ENCODE measurements at regions not wholly inside any gene's neighbourhood (a gene's known extent, or its start where the extent isn't known, plus 50 kb on each side); places are given as distances from the start of the nearest gene placed in this dataset.
A peak's percentile ranks its signal among the peaks of the same experiment; 100 is the strongest.

DNA sequence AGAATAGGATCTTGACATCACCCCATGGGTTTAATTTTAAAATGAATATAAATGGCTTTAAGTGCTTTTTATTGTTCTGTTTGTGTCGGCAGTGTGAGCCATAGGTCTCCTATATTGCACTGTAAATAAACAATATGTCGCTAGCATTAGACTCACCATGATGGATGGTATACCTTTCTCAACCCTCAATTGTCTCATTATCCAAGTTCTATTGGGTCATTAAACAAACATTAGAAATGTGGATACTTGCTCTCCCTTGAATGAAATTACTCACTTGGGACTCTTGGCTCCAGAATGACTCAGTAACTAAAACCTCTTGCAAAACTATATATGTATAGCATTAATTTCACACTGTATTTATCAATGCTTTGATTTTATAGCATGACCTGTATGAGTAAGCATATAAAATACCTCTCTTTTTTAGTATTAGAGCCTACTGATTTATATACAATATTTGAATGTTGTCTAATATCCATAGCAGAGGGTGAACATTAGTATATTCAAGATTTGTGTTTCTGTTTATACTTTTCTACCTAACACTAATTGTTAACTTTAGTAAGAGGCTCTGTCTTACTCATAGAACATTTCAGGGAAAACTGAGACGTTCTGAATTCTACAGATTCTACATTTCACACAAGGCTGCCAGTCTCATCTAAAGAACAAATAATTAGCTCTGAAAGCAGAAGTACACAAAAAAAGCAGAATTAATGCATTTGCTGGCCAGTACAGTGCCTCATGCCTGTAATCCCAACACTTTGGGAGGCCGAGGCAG is 303.8 kb upstream of the PRR16 start:
- TF ChIP-seq CTCF (conservative IDR thresholded peaks at IDR 0.05; ENCODE audit: low read depth, low read length) (no peak), POLR2A (IDR thresholded peaks at IDR 0.05; ENCODE audit: low read depth, low read length) (no peak), MXI1 (IDR thresholded peaks at IDR 0.05; ENCODE audit: borderline replicate concordance, low read depth, low read length) (no peak), FOS (IDR thresholded peaks at IDR 0.05; ENCODE audit: low read depth, low read length) (peak; percentile 74), RAD21 (IDR thresholded peaks at IDR 0.05; ENCODE audit: low read length) (no peak), USF2 (IDR thresholded peaks at IDR 0.05; ENCODE audit: low read depth, low read length) (no peak), MAFK (IDR thresholded peaks at IDR 0.05; ENCODE audit: low read depth, low read length) (no peak), RCOR1 (IDR thresholded peaks at IDR 0.05; ENCODE audit: insufficient replicate concordance, low read length) (no peak), MAZ (IDR thresholded peaks at IDR 0.05; ENCODE audit: borderline replicate concordance, low read depth, low read length) (no peak), CEBPB (IDR thresholded peaks at IDR 0.05; ENCODE audit: low read depth, low read length) (peak; percentile 85), SMC3 (IDR thresholded peaks at IDR 0.05; ENCODE audit: low read depth, low read length) (no peak)
- TF ChIP-seq, protein P1, sequence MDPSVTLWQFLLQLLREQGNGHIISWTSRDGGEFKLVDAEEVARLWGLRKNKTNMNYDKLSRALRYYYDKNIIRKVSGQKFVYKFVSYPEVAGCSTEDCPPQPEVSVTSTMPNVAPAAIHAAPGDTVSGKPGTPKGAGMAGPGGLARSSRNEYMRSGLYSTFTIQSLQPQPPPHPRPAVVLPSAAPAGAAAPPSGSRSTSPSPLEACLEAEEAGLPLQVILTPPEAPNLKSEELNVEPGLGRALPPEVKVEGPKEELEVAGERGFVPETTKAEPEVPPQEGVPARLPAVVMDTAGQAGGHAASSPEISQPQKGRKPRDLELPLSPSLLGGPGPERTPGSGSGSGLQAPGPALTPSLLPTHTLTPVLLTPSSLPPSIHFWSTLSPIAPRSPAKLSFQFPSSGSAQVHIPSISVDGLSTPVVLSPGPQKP (IDR thresholded peaks at IDR 0.05; ENCODE audit: borderline replicate concordance, low read depth, low read length), result no peak
